HepG2 (cell line): ENCODE measurements at regions not wholly inside any gene's neighbourhood (a gene's known extent, or its start where the extent isn't known, plus 50 kb on each side); places are given as distances from the start of the nearest gene placed in this dataset.

Experiments used
- ZFP36 ChIP-seq: fragments of 150-350 bp; IDR thresholded peaks from 2 replicates; pipeline ENCODE4 v1.6.1; 2018; ENCODE audit warnings: borderline replicate concordance, low read length, low read depth; ENCODE audit not compliant: partially characterized antibody
- ZNF138 ChIP-seq: sonication (generic); formaldehyde crosslinking; IDR thresholded peaks from 2 replicates; pipeline ENCODE4 v1.5.0; 2020; ENCODE audit warnings: mild to moderate bottlenecking, low read depth, missing genetic modification reagents
- ZNF230 ChIP-seq: sonication (generic); formaldehyde crosslinking; IDR thresholded peaks from 2 replicates; pipeline ENCODE4 v1.4.0; 2020; ENCODE audit warnings: mild to moderate bottlenecking, missing genetic modification reagents
- ZNF589 ChIP-seq: sonication (generic); formaldehyde crosslinking; conservative IDR thresholded peaks from 2 replicates; pipeline ENCODE4 v1.8.0; 2022; ENCODE audit warnings: mild to moderate bottlenecking, moderate library complexity, missing genetic modification reagents
- TF ChIP-seq, protein P1 (sequence below), 2 experiments: sonication (generic) in 1 of 2; formaldehyde crosslinking in 1 of 2; IDR thresholded peaks; 2 replicates each; pipeline versions ENCODE4 v1.6.1 to v1.9.0; 2014 to 2022; ENCODE audit warnings: antibody characterized with exemption in 1 of 2, borderline replicate concordance in 1 of 2, inconsistent platforms in 1 of 2, low read depth in 1 of 2, missing genetic modification reagents in 1 of 2
- TF ChIP-seq, protein P2 (sequence below): sonication (generic); formaldehyde crosslinking; IDR thresholded peaks from 2 replicates; pipeline ENCODE4 v1.4.0; 2020; ENCODE audit warnings: missing genetic modification reagents
- TF ChIP-seq, protein P3 (sequence below): IDR thresholded peaks from 2 replicates; pipeline ENCODE4 v1.6.1; 2018; ENCODE audit warnings: missing genetic modification reagents
- TF ChIP-seq, protein P4 (sequence below): sonication (generic); formaldehyde crosslinking; IDR thresholded peaks from 2 replicates; pipeline ENCODE4 v1.5.0; 2020; ENCODE audit warnings: missing genetic modification reagents

DNA sequence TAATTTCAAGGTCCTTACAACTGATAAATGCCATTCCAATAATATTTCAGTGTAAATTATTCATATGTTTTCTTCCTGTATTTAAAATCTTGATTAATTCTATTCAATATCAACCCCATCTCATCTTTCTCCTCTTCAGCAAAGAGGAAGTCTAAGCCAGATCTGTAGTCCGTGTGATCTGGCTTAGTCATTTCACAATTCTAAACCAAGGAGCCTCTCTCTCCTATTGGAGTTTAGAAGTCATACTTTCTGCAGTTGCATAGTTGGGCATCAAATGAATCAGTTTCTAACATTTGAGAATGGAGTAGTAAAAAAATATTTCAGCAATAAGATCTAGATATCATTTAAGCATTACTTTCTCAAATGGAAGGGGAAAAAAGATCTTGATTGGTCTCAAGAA, 354.9 kb downstream of the JRKL start (continued):
- TF ChIP-seq, protein P1, sequence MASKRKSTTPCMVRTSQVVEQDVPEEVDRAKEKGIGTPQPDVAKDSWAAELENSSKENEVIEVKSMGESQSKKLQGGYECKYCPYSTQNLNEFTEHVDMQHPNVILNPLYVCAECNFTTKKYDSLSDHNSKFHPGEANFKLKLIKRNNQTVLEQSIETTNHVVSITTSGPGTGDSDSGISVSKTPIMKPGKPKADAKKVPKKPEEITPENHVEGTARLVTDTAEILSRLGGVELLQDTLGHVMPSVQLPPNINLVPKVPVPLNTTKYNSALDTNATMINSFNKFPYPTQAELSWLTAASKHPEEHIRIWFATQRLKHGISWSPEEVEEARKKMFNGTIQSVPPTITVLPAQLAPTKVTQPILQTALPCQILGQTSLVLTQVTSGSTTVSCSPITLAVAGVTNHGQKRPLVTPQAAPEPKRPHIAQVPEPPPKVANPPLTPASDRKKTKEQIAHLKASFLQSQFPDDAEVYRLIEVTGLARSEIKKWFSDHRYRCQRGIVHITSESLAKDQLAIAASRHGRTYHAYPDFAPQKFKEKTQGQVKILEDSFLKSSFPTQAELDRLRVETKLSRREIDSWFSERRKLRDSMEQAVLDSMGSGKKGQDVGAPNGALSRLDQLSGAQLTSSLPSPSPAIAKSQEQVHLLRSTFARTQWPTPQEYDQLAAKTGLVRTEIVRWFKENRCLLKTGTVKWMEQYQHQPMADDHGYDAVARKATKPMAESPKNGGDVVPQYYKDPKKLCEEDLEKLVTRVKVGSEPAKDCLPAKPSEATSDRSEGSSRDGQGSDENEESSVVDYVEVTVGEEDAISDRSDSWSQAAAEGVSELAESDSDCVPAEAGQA (IDR thresholded peaks at IDR 0.05; ENCODE audit: low read depth), result no peak
- TF ChIP-seq, protein P1 (CRISPR knock-in tag; IDR thresholded peaks at IDR 0.05; ENCODE audit: borderline replicate concordance), result no peak
- TF ChIP-seq, protein P2, sequence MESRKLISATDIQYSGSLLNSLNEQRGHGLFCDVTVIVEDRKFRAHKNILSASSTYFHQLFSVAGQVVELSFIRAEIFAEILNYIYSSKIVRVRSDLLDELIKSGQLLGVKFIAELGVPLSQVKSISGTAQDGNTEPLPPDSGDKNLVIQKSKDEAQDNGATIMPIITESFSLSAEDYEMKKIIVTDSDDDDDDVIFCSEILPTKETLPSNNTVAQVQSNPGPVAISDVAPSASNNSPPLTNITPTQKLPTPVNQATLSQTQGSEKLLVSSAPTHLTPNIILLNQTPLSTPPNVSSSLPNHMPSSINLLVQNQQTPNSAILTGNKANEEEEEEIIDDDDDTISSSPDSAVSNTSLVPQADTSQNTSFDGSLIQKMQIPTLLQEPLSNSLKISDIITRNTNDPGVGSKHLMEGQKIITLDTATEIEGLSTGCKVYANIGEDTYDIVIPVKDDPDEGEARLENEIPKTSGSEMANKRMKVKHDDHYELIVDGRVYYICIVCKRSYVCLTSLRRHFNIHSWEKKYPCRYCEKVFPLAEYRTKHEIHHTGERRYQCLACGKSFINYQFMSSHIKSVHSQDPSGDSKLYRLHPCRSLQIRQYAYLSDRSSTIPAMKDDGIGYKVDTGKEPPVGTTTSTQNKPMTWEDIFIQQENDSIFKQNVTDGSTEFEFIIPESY, result no peak
- TF ChIP-seq ZNF230 (CRISPR knock-in tag), result no peak
- no peak for TF ChIP-seq ZNF138 (CRISPR knock-in tag)
- TF ChIP-seq, protein P3, sequence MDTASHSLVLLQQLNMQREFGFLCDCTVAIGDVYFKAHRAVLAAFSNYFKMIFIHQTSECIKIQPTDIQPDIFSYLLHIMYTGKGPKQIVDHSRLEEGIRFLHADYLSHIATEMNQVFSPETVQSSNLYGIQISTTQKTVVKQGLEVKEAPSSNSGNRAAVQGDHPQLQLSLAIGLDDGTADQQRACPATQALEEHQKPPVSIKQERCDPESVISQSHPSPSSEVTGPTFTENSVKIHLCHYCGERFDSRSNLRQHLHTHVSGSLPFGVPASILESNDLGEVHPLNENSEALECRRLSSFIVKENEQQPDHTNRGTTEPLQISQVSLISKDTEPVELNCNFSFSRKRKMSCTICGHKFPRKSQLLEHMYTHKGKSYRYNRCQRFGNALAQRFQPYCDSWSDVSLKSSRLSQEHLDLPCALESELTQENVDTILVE, result no peak
- TF ChIP-seq, protein P4, sequence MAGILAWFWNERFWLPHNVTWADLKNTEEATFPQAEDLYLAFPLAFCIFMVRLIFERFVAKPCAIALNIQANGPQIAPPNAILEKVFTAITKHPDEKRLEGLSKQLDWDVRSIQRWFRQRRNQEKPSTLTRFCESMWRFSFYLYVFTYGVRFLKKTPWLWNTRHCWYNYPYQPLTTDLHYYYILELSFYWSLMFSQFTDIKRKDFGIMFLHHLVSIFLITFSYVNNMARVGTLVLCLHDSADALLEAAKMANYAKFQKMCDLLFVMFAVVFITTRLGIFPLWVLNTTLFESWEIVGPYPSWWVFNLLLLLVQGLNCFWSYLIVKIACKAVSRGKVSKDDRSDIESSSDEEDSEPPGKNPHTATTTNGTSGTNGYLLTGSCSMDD (CRISPR knock-in tag), result no peak
- no peak for TF ChIP-seq ZFP36
- no peak for TF ChIP-seq ZNF589 (CRISPR knock-in tag)
